Left lung (tissue), 4 donors: ENCODE measurements at regions not wholly inside any gene's neighbourhood (a gene's known extent, or its start where the extent isn't known, plus 50 kb on each side); places are given as distances from the start of the nearest gene placed in this dataset.
"Not testable (repeated sequence)": the region's sequence is repeated elsewhere in the genome, so short reads cannot be mapped to it uniquely, and the experiment has no call there.

Experiments used
- ATAC-seq: fragments of 200-7000 bp; cut with Tn5 transposase; one replicate; pipeline ENCODE4 v1.9.1; 2020; ENCODE audit warnings: moderate library complexity
- DNase-seq, 4 donors: peaks; one replicate each; pipeline ENCODE4 v3.0.0-alpha.2; 2013 to 2020
- H3K27ac ChIP-seq, 2 donors: fragments of 200-600 bp; sonication (generic) in 1 of 2; one replicate each; pipeline versions ENCODE4 v1.5.0 to v1.8.0; 2020 to 2021
- H3K27me3 ChIP-seq, 2 donors: fragments of 200-600 bp; sonication (generic) in 1 of 2; one replicate each; pipeline versions ENCODE4 v1.5.0 to v1.8.0; 2020 to 2021
- H3K36me3 ChIP-seq, 2 donors: fragments of 200-600 bp; sonication (generic) in 1 of 2; one replicate each; pipeline versions ENCODE4 v1.5.0 to v1.8.0; 2020 to 2021
- H3K4me1 ChIP-seq, 2 donors: fragments of 200-600 bp; one replicate each; pipeline ENCODE4 v1.8.0; 2021
- H3K4me3 ChIP-seq, 2 donors: fragments of 200-600 bp; sonication (generic) in 1 of 2; one replicate each; pipeline versions ENCODE4 v1.5.0 to v1.8.0; 2020 to 2021; ENCODE audit warnings: mild to moderate bottlenecking in 1 of 2
- H3K9me3 ChIP-seq, 2 donors: fragments of 200-600 bp; sonication (generic) in 1 of 2; one replicate each; pipeline versions ENCODE4 v1.5.0 to v1.8.0; 2020 to 2021
- CTCF ChIP-seq, 2 donors: fragments of 200-600 bp; sonication (generic) in 1 of 2; IDR thresholded peaks; one replicate each; pipeline versions ENCODE4 v1.5.0 to v1.8.0; 2021; ENCODE audit warnings: antibody characterized with exemption in 2 of 2
- intact Hi-C, 2 donors: fragments of 100-400 bp; cut with DNase I; formaldehyde crosslinking; loops; one replicate each; pipeline versions ENCODE4 v1.11.2 to v1.14.2; 2022
- donor health status: DM: no; HTN: yes; CAD: no.
- donor health status: DM: no; HTN: no; CAD: no.

GRCh38 chr5:130321931-130322330 lies 417.7 kb downstream of the CHSY3 start:
- no peaks in the 10 kb centered on the region for H3K27me3 ChIP-seq
- no peaks in the 10 kb centered on the region for H3K36me3 ChIP-seq
- intact Hi-C loops, result no loop called here
- no peak for ATAC-seq
- peaks cover 0 to 14% of the 10 kb centered on the region in 2 donors for H3K9me3 ChIP-seq
- no peaks in the 10 kb centered on the region for H3K4me1 ChIP-seq
- no peak for DNase-seq
- no peak for TF ChIP-seq CTCF (IDR thresholded peaks at IDR 0.05)
- no peak overlapping the region for H3K4me3 ChIP-seq
- H3K27ac ChIP-seq, result no peak overlapping the region

- Histone ChIP-seq H3K27me3 (no peaks in the 10 kb centered on the region), H3K9me3 (peaks cover 0 to 11% of the 10 kb centered on the region in 2 donors), H3K4me3 (no peak overlapping the region), H3K36me3 (no peaks in the 10 kb centered on the region), H3K4me1 (no peaks in the 10 kb centered on the region), H3K27ac (no peak overlapping the region)
- no peak for TF ChIP-seq CTCF (IDR thresholded peaks at IDR 0.05)
- DNase-seq (peak in 1 of 4 donors; percentile 16), ATAC-seq (no peak)
- intact Hi-C loops, result no loop called here
Measured at GRCh38 chr5:130316971-130317680, 412.9 kb downstream of the CHSY3 start.

GRCh38 chr5:130295235-130295634 lies 391.0 kb downstream of the CHSY3 start:
- no peaks in the 10 kb centered on the region for H3K27me3 ChIP-seq
- no peak overlapping the region for H3K4me3 ChIP-seq
- no peak for DNase-seq
- no peak overlapping the region for H3K27ac ChIP-seq
- intact Hi-C loops, result no loop called here
- no peaks in the 10 kb centered on the region for H3K4me1 ChIP-seq
- H3K36me3 ChIP-seq, result no peaks in the 10 kb centered on the region
- no peaks in the 10 kb centered on the region for H3K9me3 ChIP-seq
- TF ChIP-seq CTCF (IDR thresholded peaks at IDR 0.05), result no peak
- ATAC-seq, result no peak

GRCh38 chr5:130294798-130295197 lies 390.5 kb downstream of the CHSY3 start:
- H3K4me1 ChIP-seq, H3K4me3 ChIP-seq, DNase-seq, H3K36me3 ChIP-seq, intact Hi-C loops, H3K27me3 ChIP-seq, H3K27ac ChIP-seq, ATAC-seq, H3K9me3 ChIP-seq: not testable (repeated sequence)

GRCh38 chr5:130290219-130290618 lies 386.0 kb downstream of the CHSY3 start:
- DNase-seq, result no peak
- ATAC-seq, result no peak
- TF ChIP-seq CTCF (IDR thresholded peaks at IDR 0.05), result no peak
- intact Hi-C loops, result no loop called here
- H3K36me3 ChIP-seq, result no peaks in the 10 kb centered on the region
- no peaks in the 10 kb centered on the region for H3K9me3 ChIP-seq
- H3K4me3 ChIP-seq, result no peak overlapping the region
- no peaks in the 10 kb centered on the region for H3K4me1 ChIP-seq
- no peak overlapping the region for H3K27ac ChIP-seq
- no peaks in the 10 kb centered on the region for H3K27me3 ChIP-seq
